ENCODE measurements at regions not wholly inside any gene's neighbourhood (a gene's known extent, or its start where the extent isn't known, plus 50 kb on each side); places are given as distances from the start of the nearest gene placed in this dataset.

DNA sequence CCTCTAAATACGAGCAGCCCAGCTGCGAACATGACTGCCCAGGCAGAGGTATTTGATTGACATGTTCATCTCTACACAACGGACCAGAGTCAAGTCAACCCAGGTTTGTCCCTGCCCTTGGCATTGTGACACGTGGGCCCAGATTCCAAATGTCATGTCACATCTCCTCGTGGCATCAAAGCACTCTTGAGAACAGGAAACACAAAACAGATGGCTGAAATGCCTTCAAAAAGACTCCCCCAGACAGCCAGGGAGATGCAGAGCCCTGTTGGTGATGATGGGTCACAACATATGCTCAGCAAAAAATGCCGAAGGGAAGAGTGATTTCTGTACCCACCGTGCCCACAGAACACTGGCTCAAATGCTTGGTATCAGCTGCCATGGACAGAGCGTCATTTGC, 337.8 kb upstream of the DAB1 start:
- TF ChIP-seq, protein P1, sequence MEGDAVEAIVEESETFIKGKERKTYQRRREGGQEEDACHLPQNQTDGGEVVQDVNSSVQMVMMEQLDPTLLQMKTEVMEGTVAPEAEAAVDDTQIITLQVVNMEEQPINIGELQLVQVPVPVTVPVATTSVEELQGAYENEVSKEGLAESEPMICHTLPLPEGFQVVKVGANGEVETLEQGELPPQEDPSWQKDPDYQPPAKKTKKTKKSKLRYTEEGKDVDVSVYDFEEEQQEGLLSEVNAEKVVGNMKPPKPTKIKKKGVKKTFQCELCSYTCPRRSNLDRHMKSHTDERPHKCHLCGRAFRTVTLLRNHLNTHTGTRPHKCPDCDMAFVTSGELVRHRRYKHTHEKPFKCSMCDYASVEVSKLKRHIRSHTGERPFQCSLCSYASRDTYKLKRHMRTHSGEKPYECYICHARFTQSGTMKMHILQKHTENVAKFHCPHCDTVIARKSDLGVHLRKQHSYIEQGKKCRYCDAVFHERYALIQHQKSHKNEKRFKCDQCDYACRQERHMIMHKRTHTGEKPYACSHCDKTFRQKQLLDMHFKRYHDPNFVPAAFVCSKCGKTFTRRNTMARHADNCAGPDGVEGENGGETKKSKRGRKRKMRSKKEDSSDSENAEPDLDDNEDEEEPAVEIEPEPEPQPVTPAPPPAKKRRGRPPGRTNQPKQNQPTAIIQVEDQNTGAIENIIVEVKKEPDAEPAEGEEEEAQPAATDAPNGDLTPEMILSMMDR (conservative IDR thresholded peaks at IDR 0.05; ENCODE audit: low read depth, low read length) = peak; percentile 7; the same call in 1 of the 2 replicates
- TF ChIP-seq EZH2 (IDR thresholded peaks at IDR 0.05; ENCODE audit: borderline replicate concordance, low read depth, low read length, poor library complexity, severe bottlenecking) = no peak
